Upper lobe of right lung (tissue), 1 donor: ENCODE measurements at regions not wholly inside any gene's neighbourhood (a gene's known extent, or its start where the extent isn't known, plus 50 kb on each side); places are given as distances from the start of the nearest gene placed in this dataset.

Source experiments
- ATAC-seq: fragments of 200-7000 bp; cut with Tn5 transposase; one replicate; pipeline ENCODE4 v1.9.1; 2020; ENCODE audit warnings: mild to moderate bottlenecking, moderate library complexity
- DNase-seq: peaks from one replicate; pipeline ENCODE4 v3.0.0-alpha.2; 2020
- H3K27ac ChIP-seq: fragments of 200-600 bp; one replicate; pipeline ENCODE4 v1.8.0; 2022
- H3K27me3 ChIP-seq: fragments of 200-600 bp; one replicate; pipeline ENCODE4 v1.8.0; 2022; ENCODE audit warnings: mild to moderate bottlenecking
- H3K36me3 ChIP-seq: fragments of 200-600 bp; one replicate; pipeline ENCODE4 v1.8.0; 2022
- H3K4me1 ChIP-seq: fragments of 200-600 bp; one replicate; pipeline ENCODE4 v1.8.0; 2022
- H3K4me3 ChIP-seq: fragments of 200-600 bp; one replicate; pipeline ENCODE4 v1.8.0; 2022; ENCODE audit warnings: mild to moderate bottlenecking
- H3K9me3 ChIP-seq: fragments of 200-600 bp; one replicate; pipeline ENCODE4 v1.8.0; 2022
- CTCF ChIP-seq: fragments of 200-600 bp; IDR thresholded peaks from one replicate; pipeline ENCODE4 v1.8.0; 2022; ENCODE audit warnings: antibody characterized with exemption
- intact Hi-C: fragments of 100-400 bp; cut with DNase I; formaldehyde crosslinking; loops from one replicate; pipeline ENCODE4 v1.11.0; 2022
- donor health status: DM: no; HTN: yes; CAD: no; lungs with severe emphysema.

DNA sequence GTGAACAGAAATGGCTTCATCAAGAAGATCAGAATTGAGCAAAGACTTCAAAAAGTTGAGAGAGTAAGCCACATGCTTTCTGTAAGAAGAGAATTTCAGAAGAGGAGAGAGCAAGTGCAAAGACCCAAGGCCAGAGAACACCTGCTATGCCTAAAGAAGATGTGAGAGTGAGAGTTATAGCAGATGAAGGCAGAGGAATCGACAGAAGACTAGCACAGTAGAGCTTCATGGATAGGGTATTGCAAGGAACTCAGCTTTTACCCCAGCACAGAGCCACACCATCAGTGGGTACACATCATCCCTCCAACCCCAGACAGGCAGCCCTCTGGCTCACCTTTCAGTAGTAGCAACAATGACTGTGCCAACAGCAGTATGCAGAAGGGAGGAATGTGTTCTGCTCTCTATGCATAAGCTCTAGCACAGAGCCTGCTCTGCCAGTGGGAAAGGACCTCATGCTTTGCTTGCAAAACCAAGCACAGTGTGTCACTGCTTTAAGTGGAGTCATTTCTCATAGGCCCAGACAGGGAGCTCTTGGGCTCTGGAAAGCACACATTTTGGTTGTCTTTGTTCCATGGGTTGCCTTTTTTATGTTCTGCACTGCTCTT, 318.6 kb downstream of the NAF1 start:
- Histone ChIP-seq H3K36me3 (no peaks in the 10 kb centered on the region), H3K27me3 (no peaks in the 10 kb centered on the region), H3K4me3 (no peak overlapping the region), H3K27ac (no peak overlapping the region), H3K9me3 (no peaks in the 10 kb centered on the region), H3K4me1 (no peaks in the 10 kb centered on the region)
- intact Hi-C loops, result no loop called here
- ATAC-seq (no peak), DNase-seq (no peak)
- TF ChIP-seq CTCF, result no peak

DNA sequence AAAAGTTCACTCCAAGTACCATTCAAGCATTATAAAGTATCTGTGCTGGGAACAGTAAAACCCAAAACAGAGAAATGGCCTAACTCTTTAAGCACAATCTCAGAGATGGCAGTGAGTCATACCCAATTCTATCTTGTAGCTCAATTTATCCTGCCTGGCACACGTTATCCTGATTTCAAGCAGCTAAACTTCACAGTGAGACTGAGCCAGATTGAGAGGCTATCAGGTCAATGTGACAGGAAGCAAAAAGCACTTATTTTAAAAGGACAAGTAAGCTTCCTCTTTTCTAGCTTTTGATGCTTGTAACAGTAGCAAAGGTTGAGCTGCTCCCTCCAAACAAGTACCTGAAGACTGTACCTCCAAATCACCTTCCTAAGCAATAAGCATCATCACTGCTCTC, 324.9 kb downstream of the NAF1 start:
- H3K27me3 ChIP-seq, result no peaks in the 10 kb centered on the region
- intact Hi-C loops, result no loop called here
- H3K27ac ChIP-seq, result no peak overlapping the region
- H3K4me3 ChIP-seq, result no peak overlapping the region
- H3K4me1 ChIP-seq, result no peaks in the 10 kb centered on the region
- no peaks in the 10 kb centered on the region for H3K9me3 ChIP-seq
- no peaks in the 10 kb centered on the region for H3K36me3 ChIP-seq
- no peak for DNase-seq
- TF ChIP-seq CTCF, result no peak
- ATAC-seq, result no peak

- Histone ChIP-seq H3K4me1 (no peaks in the 10 kb centered on the region), H3K9me3 (no peaks in the 10 kb centered on the region), H3K4me3 (no peak overlapping the region), H3K27ac (no peak overlapping the region), H3K27me3 (no peaks in the 10 kb centered on the region), H3K36me3 (no peaks in the 10 kb centered on the region)
- TF ChIP-seq CTCF, result no peak
- ATAC-seq, result no peak
- no peak for DNase-seq
- intact Hi-C loops, result no loop called here
These were observed 326.9 kb downstream of the NAF1 start for GRCh38 chr4:162839814-162840213.

- Histone ChIP-seq H3K4me3 (no peak overlapping the region), H3K36me3 (no peaks in the 10 kb centered on the region), H3K27ac (no peak overlapping the region), H3K9me3 (no peaks in the 10 kb centered on the region), H3K4me1 (no peaks in the 10 kb centered on the region), H3K27me3 (no peaks in the 10 kb centered on the region)
- ATAC-seq, result no peak
- intact Hi-C loops, result no loop called here
- DNase-seq, result no peak
- TF ChIP-seq CTCF, result no peak
These were observed 328.0 kb downstream of the NAF1 start for GRCh38 chr4:162838671-162839070.

- H3K36me3 ChIP-seq, result no peaks in the 10 kb centered on the region
- ATAC-seq, result no peak
- H3K9me3 ChIP-seq, result no peaks in the 10 kb centered on the region
- intact Hi-C loops, result no loop called here
- no peaks in the 10 kb centered on the region for H3K4me1 ChIP-seq
- no peak for DNase-seq
- H3K4me3 ChIP-seq, result no peak overlapping the region
- H3K27ac ChIP-seq, result no peak overlapping the region
- no peaks in the 10 kb centered on the region for H3K27me3 ChIP-seq
- no peak for TF ChIP-seq CTCF
These were observed 329.0 kb downstream of the NAF1 start for GRCh38 chr4:162837679-162838078.

GRCh38 chr4:162837241-162837640, 329.4 kb downstream of the NAF1 start:
- no peaks in the 10 kb centered on the region for H3K36me3 ChIP-seq
- no peaks in the 10 kb centered on the region for H3K9me3 ChIP-seq
- no peak for TF ChIP-seq CTCF
- DNase-seq (no peak), ATAC-seq (no peak)
- no peak overlapping the region for H3K4me3 ChIP-seq
- no peaks in the 10 kb centered on the region for H3K4me1 ChIP-seq
- no peaks in the 10 kb centered on the region for H3K27me3 ChIP-seq
- intact Hi-C loops, result no loop called here
- no peak overlapping the region for H3K27ac ChIP-seq
